Panc1 (cell line): ENCODE measurements at regions not wholly inside any gene's neighbourhood (a gene's known extent, or its start where the extent isn't known, plus 50 kb on each side); places are given as distances from the start of the nearest gene placed in this dataset.

Experiments used
- ATAC-seq: fragments of 200-7000 bp; cut with Tn5 transposase; 2 replicates; pipeline ENCODE4 v1.9.1; 2020; ENCODE audit warnings: mild to moderate bottlenecking, moderate library complexity
- BruUV-seq: library from RNA; stranded (reverse); fragments of 400-500 nt; replicated peaks from 2 replicates; lab custom pipeline; 2021; lab: Mats Ljungman, UMichigan
- CTCF ChIA-PET: fragments of 300-600 bp; sonication (Branson Sonifier 250); formaldehyde crosslinking; loops from one replicate; lab custom pipeline; 2022; ENCODE audit warnings: antibody characterized with exemption; lab: Charles Lee
- POLR2A ChIA-PET: fragments of 300-600 bp; sonication (Branson Sonifier 250); formaldehyde crosslinking; loops from one replicate; lab custom pipeline; 2022; ENCODE audit warnings: antibody characterized with exemption; lab: Charles Lee
- DNase-seq: peaks from one replicate; pipeline ENCODE4 v3.0.0-alpha.2; 2010; ENCODE audit warnings: low read depth, low spot score
- H3K27ac ChIP-seq: 2 replicates; pipeline ENCODE4 v1.5.1; 2011; ENCODE audit warnings: mild to moderate bottlenecking, low read length, inconsistent platforms
- H3K27me3 ChIP-seq: fragments of 200-500 bp; sonication (Bioruptor generic); 2 replicates; pipeline ENCODE4 v1.6.0; 2014; ENCODE audit warnings: low read length, inconsistent platforms; ENCODE audit not compliant: control insufficient read depth, insufficient read depth
- H3K36me3 ChIP-seq: fragments of 200-500 bp; sonication (Bioruptor generic); 2 replicates; pipeline ENCODE4 v1.5.1; 2014; ENCODE audit warnings: inconsistent platforms, mild to moderate bottlenecking, low read length, moderate library complexity; ENCODE audit not compliant: control insufficient read depth, insufficient read depth
- H3K4me1 ChIP-seq: 2 replicates; pipeline ENCODE4 v1.5.1; 2011; ENCODE audit warnings: inconsistent platforms, mild to moderate bottlenecking, low read length, moderate library complexity; ENCODE audit not compliant: control insufficient read depth, insufficient read depth
- H3K4me3 ChIP-seq, 2 experiments: 2 replicates each; pipeline ENCODE4 v1.5.1; 2011 to 2012; ENCODE audit warnings: low read depth in 2 of 2, low read length in 2 of 2, mild to moderate bottlenecking in 2 of 2, inconsistent platforms in 1 of 2, moderate library complexity in 1 of 2
- H3K9me3 ChIP-seq: fragments of 200-500 bp; sonication (Bioruptor generic); 2 replicates; pipeline ENCODE4 v1.5.1; 2014; ENCODE audit warnings: low read depth, mild to moderate bottlenecking, inconsistent platforms, low read length, moderate library complexity; ENCODE audit not compliant: control insufficient read depth, insufficient read depth
- POLR2AphosphoS5 ChIP-seq: IDR thresholded peaks from 2 replicates; pipeline ENCODE4 v1.6.1; 2012; ENCODE audit warnings: mild to moderate bottlenecking, low read depth, low read length, moderate library complexity
- REST ChIP-seq, 2 experiments: IDR thresholded peaks; 2 replicates each; pipeline ENCODE4 v1.6.1; 2011 to 2012; ENCODE audit warnings: low read depth in 2 of 2, control low read depth in 1 of 2, low read length in 1 of 2, mild to moderate bottlenecking in 1 of 2, moderate library complexity in 1 of 2; ENCODE audit not compliant: insufficient read depth in 1 of 2
- SIN3A ChIP-seq: IDR thresholded peaks from 2 replicates; pipeline ENCODE4 v1.6.1; 2012; ENCODE audit warnings: low read depth, mild to moderate bottlenecking, low read length, moderate library complexity, borderline replicate concordance; ENCODE audit not compliant: insufficient read depth
- TCF7L2 ChIP-seq: IDR thresholded peaks from 2 replicates; pipeline ENCODE4 v1.6.1; 2011; ENCODE audit warnings: mild to moderate bottlenecking, low read depth, low read length, inconsistent platforms
- in situ Hi-C: cut with HindIII; loops from 2 replicates; pipeline ENCODE4 v1.10.0; 2016; ENCODE audit warnings: low sequenced_read_pairs, low pct_unique_long_range_greater_than_20kb
- intact Hi-C: fragments of 100-400 bp; cut with micrococcal nuclease; formaldehyde crosslinking; loops from one replicate; pipeline ENCODE4 v1.10.0; 2022; ENCODE audit not compliant: unreplicated experiment
- TF ChIP-seq, protein P1 (sequence below): fragments of 450-650 bp; IDR thresholded peaks from 2 replicates; pipeline ENCODE4 v1.5.1; 2017; ENCODE audit warnings: mild to moderate bottlenecking

DNA sequence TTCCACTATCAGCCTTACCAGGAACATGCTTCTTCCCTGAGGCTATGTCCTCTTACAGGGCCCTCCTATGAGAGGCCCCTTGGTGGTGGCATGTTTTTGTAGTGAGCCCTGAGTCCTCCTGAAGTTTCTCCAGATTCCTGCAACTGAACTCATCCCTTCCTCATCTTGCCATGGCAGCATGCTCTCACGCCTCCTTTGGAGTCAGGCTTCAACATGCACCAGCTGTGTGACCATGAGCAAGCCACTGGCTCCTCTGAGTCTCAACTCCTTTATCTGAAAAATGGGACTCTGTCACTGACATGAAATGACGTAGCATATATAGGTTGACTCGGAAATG is 216.3 kb upstream of the TLE3 start:
- POLR2A ChIA-PET = interaction anchor here (0.6 kb wide), 1 partner anchor 770 kb away, joined by 3 read pairs; no protein-coding TSS in a partner anchor
- no TSS peak for BruUV-seq
- intact Hi-C loops (no loop called here), in situ Hi-C loops (no loop called here)
- no peaks in the 10 kb centered on the region for H3K27me3 ChIP-seq
- DNase-seq (no peak), ATAC-seq (no peak)
- CTCF ChIA-PET = no interaction called here
- H3K27ac ChIP-seq = no peak overlapping the region
- H3K9me3 ChIP-seq = no peaks in the 10 kb centered on the region
- no peak overlapping the region for H3K4me3 ChIP-seq
- H3K36me3 ChIP-seq = no peaks in the 10 kb centered on the region
- no peak for TF ChIP-seq TCF7L2
- TF ChIP-seq POLR2AphosphoS5 = no peak
- TF ChIP-seq REST (IDR thresholded peaks at IDR 0.05; ENCODE audit: insufficient read depth in 1 of 2, low read depth in 2 of 2, low read length in 1 of 2) = no peak
- no peak for TF ChIP-seq SIN3A
- TF ChIP-seq, protein P1, sequence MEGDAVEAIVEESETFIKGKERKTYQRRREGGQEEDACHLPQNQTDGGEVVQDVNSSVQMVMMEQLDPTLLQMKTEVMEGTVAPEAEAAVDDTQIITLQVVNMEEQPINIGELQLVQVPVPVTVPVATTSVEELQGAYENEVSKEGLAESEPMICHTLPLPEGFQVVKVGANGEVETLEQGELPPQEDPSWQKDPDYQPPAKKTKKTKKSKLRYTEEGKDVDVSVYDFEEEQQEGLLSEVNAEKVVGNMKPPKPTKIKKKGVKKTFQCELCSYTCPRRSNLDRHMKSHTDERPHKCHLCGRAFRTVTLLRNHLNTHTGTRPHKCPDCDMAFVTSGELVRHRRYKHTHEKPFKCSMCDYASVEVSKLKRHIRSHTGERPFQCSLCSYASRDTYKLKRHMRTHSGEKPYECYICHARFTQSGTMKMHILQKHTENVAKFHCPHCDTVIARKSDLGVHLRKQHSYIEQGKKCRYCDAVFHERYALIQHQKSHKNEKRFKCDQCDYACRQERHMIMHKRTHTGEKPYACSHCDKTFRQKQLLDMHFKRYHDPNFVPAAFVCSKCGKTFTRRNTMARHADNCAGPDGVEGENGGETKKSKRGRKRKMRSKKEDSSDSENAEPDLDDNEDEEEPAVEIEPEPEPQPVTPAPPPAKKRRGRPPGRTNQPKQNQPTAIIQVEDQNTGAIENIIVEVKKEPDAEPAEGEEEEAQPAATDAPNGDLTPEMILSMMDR = no peak
- H3K4me1 ChIP-seq = no peaks in the 10 kb centered on the region; the same call in 1 of the 2 replicates

DNA sequence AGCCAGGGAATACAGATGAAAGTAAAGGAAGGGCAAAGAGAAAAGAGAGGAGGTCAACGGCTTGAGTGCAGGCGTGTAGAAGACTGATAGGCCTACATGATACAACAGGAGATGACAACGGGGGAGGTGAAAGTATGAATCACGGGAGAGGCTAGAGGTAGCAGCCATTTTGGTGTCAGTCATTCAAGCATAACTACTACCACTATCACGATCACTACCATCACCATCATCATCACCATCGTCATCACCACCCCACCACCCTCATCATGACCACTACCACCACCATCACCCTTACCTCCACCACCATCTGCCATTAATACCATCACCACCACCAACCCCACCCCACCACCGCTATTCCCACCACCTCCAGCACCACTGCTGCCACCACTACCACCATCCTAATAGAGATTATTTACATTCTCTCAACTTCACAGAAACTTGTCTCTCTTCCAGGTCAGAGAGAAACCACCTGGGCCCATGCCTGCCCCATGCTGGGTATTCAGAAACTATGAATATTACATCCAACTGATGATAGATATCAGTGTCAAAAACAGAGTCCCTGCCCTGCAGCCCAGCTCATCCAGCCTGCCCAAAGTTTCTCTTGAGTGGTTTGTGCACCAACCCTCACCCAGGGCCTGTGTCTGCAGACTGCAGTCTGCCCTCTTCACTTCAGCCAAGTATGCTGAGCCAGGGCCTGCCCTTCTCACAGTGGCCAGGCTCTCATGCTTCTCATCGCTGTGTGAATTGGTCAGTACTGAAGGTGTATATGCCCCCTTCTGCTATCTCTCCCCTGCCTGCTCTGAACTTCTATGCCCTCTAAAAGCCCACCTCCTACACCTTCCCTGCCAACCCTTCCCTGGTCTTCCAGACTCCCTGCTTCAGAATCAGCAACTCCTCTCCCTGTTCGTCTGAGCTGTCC is 215.6 kb upstream of the TLE3 start:
- no peaks in the 10 kb centered on the region for H3K36me3 ChIP-seq
- no peaks in the 10 kb centered on the region for H3K9me3 ChIP-seq
- H3K27me3 ChIP-seq = no peaks in the 10 kb centered on the region
- no peak overlapping the region for H3K4me3 ChIP-seq
- in situ Hi-C loops (no loop called here), intact Hi-C loops (no loop called here)
- DNase-seq = no peak
- CTCF ChIA-PET = no interaction called here
- H3K4me1 ChIP-seq = no peaks in the 10 kb centered on the region
- no TSS peak for BruUV-seq
- TF ChIP-seq REST (IDR thresholded peaks at IDR 0.05; ENCODE audit: insufficient read depth in 1 of 2, low read depth in 2 of 2, low read length in 1 of 2) (no peak), SIN3A (no peak), POLR2AphosphoS5 (no peak), TCF7L2 (no peak)
- TF ChIP-seq, protein P1 = no peak
- no peak overlapping the region for H3K27ac ChIP-seq
- no peak for ATAC-seq
- POLR2A ChIA-PET = interaction anchor here (0.6 kb wide), 1 partner anchor 769 kb away, joined by 3 read pairs; no protein-coding TSS in a partner anchor
